KOPT-K1 (cell line): ENCODE measurements at regions not wholly inside any gene's neighbourhood (a gene's known extent, or its start where the extent isn't known, plus 50 kb on each side); places are given as distances from the start of the nearest gene placed in this dataset.

Experiments used
- H3K27ac ChIP-seq: fragments of 200-600 bp; sonication (generic); 2 replicates; pipeline ENCODE4 v1.5.1; 2016; ENCODE audit warnings: antibody characterized with exemption, mild to moderate bottlenecking, low read depth, low read length; ENCODE audit not compliant: poor library complexity, severe bottlenecking
- H3K36me3 ChIP-seq: fragments of 200-600 bp; sonication (generic); 2 replicates; pipeline ENCODE4 v1.5.1; 2017; ENCODE audit warnings: antibody characterized with exemption, mild to moderate bottlenecking, low read length, moderate library complexity; ENCODE audit not compliant: insufficient read depth
- H3K9me3 ChIP-seq: fragments of 200-600 bp; sonication (generic); 2 replicates; pipeline ENCODE4 v1.5.1; 2017; ENCODE audit warnings: antibody characterized with exemption, low read length, mild to moderate bottlenecking; ENCODE audit not compliant: insufficient read depth, poor library complexity, severe bottlenecking

GRCh38 chr15:101124731-101125451 is 127.0 kb downstream of the CHSY1 start:
- H3K27ac ChIP-seq = peak overlapping the region; percentile 13
- peaks cover 4% of the 10 kb centered on the region for H3K9me3 ChIP-seq
- no peaks in the 10 kb centered on the region for H3K36me3 ChIP-seq

GRCh38 chr15:101123222-101123910 is 128.5 kb downstream of the CHSY1 start:
- Histone ChIP-seq H3K27ac (peak overlapping the region; percentile 50), H3K9me3 (peaks cover 3% of the 10 kb centered on the region), H3K36me3 (no peaks in the 10 kb centered on the region)

GRCh38 chr15:101122806-101123205 is 129.0 kb downstream of the CHSY1 start:
- peak overlapping the region; percentile 50 for H3K27ac ChIP-seq
- H3K36me3 ChIP-seq = no peaks in the 10 kb centered on the region

GRCh38 chr15:101122266-101122665 is 129.6 kb downstream of the CHSY1 start:
- no peaks in the 10 kb centered on the region for H3K36me3 ChIP-seq
- H3K27ac ChIP-seq = peak overlapping the region; percentile 50
- H3K9me3 ChIP-seq = no peaks in the 10 kb centered on the region

More at GRCh38 chr15:101122806-101123205, 129.0 kb downstream of the CHSY1 start:
- no peaks in the 10 kb centered on the region for H3K9me3 ChIP-seq

- no peaks in the 10 kb centered on the region for H3K36me3 ChIP-seq
- H3K27ac ChIP-seq = peak overlapping the region; percentile 50
- no peaks in the 10 kb centered on the region for H3K9me3 ChIP-seq
These were observed 130.2 kb downstream of the CHSY1 start for GRCh38 chr15:101121511-101122090.

GRCh38 chr15:101120987-101121386 is 130.9 kb downstream of the CHSY1 start:
- no peaks in the 10 kb centered on the region for H3K36me3 ChIP-seq
- no peak overlapping the region for H3K27ac ChIP-seq
- no peaks in the 10 kb centered on the region for H3K9me3 ChIP-seq

GRCh38 chr15:101120473-101120872 is 131.4 kb downstream of the CHSY1 start:
- Histone ChIP-seq H3K9me3 (no peaks in the 10 kb centered on the region), H3K27ac (no peak overlapping the region), H3K36me3 (no peaks in the 10 kb centered on the region)
